ENCODE measurements at regions not wholly inside any gene's neighbourhood (a gene's known extent, or its start where the extent isn't known, plus 50 kb on each side); places are given as distances from the start of the nearest gene placed in this dataset.

DNA sequence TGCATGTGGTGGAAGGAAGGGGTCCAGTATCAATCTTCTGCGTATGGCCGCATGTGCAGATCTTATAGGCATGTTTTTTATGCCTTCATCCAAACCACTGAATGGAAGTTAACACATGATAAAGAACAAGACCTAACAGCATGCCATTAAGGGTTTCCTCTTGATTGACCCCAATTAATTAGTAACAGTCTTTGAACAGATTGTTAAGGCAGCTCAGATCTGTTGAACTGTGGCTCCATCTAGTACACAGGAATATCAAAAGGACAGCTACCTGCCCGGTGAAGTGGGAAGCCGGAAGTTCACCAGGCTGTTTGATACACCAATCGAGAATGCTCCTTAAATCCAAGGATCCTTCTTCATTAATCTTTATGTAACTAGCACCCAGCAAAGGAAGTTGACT lies 159.9 kb upstream of the ADAMTS16 start:
- peak; percentile 71 for DNase-seq

DNA sequence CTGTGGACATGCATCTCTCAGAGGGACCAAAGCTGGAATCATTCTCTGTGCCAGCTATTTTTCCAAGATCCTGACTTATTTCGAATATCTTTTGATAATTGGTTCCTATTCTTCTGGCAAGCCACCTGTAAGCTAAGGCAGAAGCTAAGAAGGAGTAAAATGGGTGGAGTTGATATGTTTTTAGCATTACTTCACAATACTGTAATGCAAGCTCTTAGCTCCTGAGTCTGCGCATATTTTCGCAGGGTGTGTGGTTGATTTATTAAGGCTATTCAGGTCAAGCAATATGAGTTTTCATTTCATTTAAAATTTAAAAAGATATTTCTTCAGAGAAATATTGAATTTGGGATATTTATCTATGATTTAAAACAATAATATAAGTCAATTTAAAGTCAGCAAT lies 158.5 kb upstream of the ADAMTS16 start:
- DNase-seq = no peak

DNA sequence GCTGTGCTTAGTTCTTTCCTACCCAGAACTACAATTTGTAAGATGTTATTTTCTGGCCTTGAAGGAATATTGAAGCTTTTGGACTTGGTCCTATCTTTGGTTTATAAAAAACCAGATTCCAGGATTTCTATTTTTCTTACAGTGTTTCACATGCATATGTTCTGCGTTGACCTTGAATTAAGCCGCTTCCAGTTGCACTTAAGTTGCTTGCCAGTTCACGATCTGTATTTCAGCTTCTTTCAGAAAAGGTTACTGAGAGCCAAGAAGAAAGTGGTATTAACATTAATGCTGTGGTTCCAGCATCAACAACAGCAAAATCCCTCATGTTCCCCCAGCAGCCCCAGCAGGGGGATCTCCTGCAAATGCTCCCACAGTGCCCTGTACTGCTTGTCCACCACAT lies 156.4 kb upstream of the ADAMTS16 start:
- no peak for DNase-seq

DNA sequence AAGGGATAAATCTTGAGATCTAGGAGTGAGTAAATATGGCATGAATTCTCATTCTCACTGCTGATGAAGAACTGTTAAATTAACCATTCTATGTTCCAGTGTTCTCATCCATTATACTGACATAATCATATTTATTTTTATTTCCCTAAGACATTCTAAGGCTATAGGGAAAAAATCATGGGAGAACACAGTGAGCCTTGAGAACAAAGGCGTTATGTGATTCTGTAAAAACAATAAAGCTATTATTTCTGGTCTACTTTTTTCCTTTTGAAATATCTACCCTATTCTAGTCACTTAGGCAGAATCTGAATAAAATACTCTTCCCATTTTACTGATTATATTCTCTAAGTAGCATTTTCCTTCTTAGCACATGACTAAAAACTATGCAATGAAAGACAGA lies 155.7 kb upstream of the ADAMTS16 start:
- no peak for DNase-seq

DNA sequence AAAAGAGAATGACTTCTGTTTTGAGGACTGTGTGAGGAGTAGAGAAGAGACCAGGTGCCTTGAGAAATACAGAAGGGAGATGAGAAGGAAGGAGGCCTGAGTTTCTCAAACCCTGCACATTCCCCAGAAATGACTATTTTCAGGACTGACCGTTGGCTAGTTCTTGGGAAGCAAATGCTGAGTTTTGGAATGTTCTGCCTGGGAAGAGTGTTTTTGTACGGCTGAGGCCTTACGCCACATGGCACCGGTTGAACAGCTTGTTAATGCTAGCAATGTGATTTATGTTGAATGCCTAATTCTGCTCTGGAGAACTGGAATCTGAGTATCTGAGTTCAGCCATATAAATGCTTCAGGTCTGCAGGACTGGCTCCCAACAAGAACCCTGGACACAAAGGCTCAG lies 152.7 kb upstream of the ADAMTS16 start:
- DNase-seq = no peak

DNA sequence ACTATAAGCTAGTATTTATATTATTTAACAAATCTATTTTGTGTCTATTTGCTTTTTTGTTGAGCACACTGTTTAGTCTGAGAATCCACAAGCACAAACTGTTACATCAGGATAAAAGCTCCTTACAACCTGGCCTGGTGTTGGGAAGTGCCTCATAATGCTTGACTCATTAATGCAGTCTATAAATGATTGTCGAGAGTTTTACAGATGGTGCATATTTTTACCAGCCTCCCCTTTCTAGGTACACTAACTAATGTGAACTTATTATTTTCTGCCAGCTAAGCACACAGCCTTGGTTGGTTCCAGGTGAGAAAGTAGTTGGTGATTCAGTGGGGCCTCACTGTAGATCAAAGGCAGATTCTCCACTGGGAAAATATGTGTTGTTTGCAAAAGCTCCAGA lies 151.0 kb upstream of the ADAMTS16 start:
- no peak for DNase-seq

DNA sequence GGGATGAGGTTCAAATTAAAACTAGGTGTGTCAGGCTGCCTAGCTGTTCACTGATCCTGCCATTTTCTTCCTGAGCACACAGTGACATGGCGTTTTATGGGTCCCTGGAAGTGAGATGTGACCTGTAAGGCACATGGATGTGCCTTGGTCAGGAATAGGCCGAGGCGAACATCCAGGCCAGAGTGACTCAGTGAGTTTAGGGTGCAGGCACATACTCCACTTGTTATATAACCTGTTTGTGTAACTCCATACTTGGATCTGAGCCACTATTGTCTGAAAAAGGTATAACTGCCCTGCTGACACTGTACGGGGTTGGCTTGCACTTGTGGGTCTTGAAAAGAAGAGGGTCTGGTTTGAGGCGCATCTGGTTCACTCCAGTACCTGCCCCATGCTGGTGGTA lies 150.1 kb upstream of the ADAMTS16 start:
- DNase-seq = no peak

DNA sequence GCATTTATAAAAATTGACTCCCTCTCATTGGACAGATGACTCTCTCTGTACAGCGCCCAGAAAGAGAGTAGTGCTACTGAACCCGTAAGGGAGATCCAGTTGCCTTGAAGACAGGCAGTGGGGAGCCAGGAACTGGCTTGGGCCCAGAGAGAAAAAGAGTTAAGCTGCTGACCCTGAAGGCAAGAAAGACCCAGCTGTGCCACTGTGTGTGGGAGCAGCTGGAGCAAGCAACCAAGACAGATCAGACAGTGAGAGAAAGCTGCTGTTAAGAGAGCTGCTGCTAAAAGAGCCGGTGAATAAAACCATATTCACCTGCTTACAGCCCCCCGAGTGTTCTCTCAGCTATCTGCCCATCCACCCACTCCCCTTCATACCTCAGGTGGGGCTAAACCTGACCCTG lies 149.7 kb upstream of the ADAMTS16 start:
- no peak for DNase-seq

DNA sequence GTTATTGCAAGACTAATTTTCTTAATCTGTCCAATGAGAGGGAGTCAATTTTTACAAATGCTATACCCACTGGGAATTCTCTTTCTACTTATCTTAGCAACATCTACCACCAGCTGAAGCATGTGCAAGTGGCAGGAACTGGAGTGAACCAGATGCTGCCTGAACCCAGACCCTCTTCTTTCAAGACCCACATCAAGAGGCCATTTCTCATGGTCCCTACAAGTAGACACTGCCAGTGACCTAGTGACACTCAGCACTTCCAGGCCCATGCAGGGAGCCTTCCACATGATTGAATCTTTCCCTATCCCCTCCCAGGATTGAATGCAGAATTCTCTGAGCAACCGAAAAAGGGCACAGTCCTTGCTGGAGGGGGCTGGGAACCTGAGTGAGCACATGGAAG lies 148.2 kb upstream of the ADAMTS16 start:
- no peak for DNase-seq

DNA sequence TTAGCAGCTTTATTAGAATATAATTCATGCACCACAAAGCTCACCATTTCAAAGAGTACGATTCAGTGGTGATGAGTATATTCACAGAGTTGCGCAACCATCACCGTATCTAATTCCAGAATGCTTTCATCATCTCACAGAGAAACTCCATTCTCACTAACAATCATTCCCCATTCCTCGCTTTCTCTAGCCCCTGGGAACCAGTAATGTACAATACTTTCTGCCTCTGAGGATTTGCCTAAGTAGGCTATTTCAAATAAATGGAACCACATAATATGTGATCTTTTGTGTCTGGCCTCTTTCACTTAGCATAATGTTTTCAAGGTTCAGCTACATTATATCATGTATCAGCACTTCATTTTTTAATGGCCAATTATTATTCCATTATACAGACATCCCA lies 145.1 kb upstream of the ADAMTS16 start:
- no peak for DNase-seq

DNA sequence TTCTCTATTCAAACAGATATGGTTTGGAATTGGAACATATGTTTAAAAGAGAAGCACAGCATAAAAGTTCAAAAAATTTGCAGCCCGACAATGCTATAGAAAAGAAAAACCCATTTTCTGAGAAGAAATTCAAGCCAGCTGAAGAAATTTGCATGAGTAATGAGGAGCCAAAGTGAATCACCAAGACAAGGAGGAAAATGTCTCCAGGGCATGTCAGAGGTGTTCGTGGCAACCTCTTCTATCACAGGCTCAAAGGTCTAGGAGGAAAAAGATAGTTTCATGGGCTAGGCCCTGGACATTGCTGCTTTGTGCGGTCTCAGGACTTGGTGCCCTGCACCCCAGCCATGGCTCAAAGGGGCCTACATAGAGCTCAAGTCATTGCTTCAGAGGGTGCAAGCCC lies 134.8 kb upstream of the ADAMTS16 start:
- no peak for DNase-seq

DNA sequence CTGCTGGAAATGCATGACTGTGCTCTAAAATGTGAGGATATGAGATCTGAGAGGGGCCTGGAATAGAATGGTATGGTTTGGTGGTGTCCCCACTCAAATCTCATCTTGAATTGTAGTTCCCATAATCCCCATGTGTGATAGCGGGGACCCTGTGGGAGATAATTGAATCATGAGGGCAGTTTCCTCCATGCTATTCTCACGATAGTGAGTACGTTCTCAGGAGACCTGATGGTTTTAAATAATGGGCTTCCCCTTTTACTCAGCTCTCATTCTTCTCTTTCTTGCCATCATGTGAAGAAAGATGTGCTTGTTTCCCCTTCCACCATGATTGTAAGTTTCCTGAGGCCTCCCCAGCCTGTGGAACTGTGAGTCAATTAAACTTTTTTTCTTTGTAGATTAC lies 133.6 kb upstream of the ADAMTS16 start:
- DNase-seq = no peak

DNA sequence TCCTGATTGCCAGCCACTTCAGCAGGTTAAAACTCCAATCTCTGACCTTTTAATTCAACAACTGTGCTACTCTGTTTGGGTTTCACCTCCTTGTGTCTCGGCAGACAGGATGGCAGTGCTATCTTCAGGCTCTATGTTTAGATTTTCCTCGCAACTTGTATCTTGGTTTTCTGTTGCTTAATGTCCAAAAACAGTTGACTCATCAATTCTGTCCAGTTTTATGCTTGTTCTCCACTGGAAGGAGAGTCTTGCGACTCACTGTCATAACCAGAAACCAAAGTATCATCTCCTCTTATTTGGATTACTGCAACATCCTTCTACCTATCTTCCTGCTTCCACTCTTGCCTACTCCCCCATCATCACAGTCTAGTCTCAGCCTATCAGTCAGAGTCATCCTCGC lies 130.9 kb upstream of the ADAMTS16 start:
- no peak for DNase-seq

DNA sequence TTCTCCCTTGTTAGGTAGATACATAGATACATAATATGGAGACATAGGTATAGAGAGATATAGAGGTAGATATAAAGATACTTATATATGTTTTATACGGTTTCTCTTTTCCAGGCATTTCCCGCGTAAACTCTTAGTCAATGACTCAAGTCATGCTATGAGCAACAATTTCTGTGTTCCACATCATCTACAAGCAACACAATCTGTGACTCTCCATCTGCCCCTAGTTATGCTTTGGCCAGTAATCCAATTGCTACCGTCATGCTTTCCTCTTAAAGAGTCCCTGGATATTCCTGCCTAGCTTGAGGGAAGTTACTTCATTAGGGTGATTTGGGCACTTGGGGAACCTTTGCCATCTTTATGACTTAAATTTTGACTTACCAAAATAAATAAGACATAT lies 129.0 kb upstream of the ADAMTS16 start:
- no peak for DNase-seq

DNA sequence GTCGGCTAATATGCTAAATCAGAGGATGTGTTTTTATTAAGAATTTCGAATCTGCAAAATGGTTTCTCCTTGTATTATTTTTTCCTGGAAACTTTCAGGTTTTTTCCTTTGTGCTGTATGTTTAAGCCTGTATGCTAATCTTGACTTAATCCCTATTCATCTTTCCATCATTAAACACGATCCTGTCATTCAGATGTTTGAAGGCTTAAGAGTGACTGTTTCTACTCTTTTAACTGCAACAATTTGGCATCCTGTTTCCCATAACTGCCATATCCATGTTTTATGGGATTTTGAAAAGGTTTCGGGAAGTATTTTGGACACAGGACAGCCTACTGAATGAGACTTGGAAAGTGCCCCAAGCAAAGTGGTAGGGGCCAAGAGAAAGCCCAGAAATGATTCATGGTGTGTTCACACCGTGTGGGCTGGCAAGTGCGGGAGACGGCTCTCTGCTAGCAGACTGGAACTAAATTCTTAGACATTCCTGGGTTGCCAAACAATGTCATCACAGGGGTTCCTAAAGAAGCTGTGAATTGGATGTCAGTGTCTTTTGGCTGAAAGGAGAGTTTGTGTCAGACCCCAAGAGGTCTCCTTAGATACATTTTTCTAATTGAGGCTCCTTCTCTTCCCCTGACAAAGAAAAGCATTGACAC lies 125.4 kb upstream of the ADAMTS16 start:
- peak; percentile 8 for DNase-seq

DNA sequence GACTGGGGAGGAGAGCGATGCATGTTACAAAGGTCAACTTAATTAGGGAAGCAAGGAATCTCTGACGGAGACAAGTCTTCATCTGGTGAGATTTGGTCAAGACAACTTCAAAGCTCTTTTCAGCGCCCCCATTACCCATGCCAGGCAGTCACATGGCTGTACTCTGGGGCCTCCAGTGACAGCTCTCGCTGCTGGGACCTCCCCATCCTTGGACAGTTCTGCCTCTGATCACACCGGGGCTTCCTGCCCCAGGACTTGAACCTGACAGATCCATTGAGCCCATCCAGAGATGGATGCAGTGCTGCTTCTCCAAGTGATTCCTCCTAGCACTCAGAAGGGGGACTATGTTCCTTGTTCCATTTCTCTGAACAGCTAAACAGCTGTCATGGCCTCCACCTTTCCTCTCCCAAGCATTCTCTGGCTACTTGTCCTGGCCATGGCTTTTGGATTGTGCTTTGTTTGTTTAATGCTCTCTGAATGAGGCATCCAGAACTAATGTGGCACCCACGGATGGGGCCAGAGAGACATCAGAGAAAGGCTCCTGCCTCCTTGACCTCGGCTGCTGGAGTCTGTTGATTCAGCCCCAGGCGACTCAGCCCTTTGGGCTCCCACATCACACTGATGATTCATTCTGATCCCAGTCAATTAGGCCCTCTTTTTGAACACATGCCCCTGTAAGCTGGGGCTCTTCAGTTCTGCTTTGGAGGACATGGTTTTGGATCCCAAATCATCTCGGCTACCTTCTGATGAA lies 122.1 kb upstream of the ADAMTS16 start:
- peak; percentile 1 for DNase-seq

DNA sequence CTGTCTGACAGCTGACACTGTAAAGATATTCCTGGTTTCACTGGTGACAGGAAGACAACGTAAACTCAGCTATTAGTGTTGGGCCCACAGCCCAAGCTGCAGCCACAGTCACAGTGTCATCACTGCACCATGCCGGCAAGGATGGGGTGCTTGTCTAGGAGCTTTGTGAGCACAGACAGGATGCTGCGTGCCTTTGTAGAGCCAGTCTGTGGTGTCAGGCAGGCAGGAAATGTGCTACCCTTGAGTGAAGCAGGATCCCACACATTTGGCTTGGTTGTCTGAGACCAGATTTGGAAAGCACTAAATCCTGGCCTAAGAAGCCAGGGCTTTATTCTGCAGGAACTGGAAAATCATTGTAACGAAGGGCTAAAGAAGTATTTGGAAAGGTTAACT lies 121.6 kb upstream of the ADAMTS16 start:
- no peak for DNase-seq

DNA sequence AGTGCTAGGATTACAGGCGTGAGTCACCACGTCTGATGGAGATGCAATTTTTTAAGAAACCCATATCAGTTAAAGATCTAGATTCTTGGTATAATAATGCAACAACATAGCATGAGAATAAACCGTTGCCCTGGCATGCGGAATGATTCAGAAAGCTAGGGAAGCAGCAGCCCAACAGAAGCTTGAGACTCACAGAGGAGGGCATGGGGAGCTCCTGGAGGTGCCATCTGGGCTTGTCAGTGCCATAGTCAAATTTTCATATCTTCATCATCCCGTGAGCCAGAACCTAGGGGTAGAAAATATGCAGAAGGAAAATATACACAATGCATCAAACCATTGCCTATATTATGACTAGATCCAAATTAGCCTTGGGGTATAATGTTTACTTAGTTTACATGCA lies 118.7 kb upstream of the ADAMTS16 start:
- no peak for DNase-seq

DNA sequence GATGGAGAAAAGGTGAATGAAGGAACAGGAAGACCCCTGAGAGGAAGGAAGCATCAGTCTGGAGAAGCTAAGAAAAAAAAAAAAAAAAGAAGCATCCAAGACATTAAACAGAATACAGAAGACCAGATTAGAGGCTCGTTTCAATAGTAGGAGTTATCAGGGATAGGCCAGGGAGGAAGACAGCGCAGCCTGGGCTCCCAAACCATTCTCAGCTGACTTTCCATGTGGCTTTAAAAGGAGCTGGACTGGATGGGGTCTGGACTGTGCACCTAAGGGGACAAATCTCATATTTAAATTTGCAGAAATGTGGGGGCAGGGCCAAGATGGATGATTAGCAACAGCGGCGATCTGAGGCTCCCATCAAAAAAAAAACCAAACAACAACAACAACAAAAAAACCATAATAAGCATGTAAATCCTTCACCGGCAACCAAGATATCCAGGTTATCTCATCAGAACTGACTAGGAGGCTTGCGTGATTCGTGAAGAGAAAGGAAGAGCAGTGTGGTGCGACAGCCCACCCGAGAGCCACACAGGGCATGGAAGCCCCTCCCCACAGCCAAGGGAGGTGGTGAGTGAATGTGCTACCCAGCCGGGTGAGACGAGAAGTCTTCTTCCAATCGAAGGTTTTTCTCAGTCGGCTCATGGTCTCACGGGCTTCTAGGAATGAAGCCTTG lies 114.9 kb upstream of the ADAMTS16 start:
- no peak for DNase-seq

DNA sequence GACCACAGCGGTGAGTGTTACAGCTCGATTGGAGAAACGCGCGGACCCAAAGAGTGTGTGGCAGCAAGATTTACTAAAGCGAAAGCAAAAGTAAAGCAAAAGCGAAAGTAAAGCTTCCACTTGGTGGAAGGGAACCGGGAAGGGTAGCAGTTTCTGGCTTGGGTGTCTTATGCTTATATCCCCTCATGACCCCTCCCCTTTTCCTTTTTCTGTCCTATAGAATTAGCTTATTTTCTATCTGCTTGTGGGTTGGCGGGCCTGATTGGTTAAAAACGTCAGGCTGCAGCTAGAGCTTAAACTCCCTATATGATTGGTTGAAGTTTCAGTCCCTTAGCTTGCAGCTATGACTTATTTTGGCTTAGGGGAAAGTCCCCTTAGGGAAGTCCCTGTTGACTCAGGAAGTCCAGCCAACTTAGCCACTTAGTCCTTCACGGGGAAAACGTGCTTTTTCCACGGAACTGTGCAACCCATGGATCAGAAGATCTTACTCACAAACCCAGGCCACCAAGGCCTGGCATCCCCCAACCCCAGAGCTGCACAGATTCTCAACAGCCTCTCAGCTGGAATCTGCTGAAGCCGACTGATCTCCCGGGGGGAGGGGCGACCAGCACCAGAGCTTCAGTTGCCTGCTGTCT lies 114.2 kb upstream of the ADAMTS16 start:
- DNase-seq = no peak

DNA sequence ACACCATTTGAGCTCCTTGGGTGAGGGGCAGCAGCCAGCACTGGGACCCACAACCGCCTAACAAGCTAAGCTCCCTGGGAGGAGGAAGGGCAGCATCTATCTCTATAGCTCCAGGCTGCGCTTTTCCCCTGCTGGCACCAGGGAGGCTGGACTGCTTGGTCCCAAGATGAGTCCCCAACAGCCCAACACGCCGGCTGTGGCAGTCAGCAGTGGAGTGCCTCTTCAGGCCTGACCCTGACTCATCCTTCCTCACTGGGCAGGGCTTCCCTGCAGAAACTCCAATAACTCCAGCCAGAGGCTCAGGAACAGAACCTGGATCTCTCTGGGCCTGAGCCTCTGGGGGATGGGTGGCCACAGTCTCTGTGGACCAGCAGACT lies 113.7 kb upstream of the ADAMTS16 start:
- DNase-seq = no peak

DNA sequence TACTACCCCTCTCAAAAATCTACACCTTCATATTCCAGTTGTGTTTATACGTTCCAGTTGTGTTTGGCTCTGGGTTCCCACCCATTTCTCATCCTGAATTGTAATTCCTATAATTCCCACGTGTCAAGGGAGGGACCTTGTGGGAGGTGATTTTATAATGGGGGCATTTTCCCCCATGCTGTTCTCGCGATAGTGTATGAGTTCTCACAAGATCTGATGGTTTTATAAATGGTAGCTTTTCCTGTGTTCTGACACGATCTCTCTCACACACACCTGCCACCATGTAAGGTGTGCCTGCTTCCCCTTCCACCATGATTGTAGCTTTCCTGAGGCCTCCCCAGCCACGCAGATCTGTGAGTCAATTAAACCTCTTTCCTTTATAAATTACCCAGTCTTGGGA lies 108.5 kb upstream of the ADAMTS16 start:
- DNase-seq = no peak

DNA sequence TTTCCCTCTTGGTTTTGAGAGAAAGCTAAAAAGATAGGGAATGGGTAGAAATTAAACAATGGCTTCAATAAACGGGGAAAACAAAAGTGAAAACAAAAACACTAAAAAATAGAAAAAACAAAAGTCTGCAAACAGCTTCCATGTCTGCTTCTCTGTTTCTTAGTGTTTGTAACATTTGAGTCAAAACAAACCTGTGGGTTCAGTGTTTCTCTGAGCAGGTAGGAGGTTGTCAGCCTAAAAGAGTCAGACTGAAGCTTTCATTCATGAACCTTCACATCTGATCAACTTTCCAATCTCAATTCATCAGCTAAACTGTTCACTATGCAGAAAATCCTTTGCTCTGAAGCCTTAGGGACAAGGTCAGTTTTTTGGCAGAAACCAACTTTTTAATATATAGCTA lies 102.5 kb upstream of the ADAMTS16 start:
- DNase-seq = no peak

DNA sequence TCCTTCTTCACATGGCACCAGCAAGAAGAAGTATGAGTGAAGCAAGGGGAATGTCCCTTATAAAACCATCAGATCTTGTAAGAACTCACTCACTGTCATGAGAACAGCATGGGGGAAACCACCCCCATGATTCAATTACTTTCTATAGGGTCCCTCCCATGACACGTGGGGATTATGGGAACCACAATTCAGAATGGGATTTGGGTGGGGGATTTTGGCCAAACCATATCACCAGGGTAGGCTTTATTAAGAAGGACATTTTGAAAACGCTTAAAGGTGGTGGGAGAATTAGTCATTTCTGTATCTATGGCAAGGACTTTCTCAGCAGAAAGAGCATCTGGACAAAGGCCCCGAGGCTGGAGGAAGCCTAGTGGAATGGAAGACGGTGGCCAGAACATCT lies 100.2 kb upstream of the ADAMTS16 start:
- no peak for DNase-seq

Measured in eye (tissue), 1 donor.